PC-9 (cell line): ENCODE measurements at regions not wholly inside any gene's neighbourhood (a gene's known extent, or its start where the extent isn't known, plus 50 kb on each side); places are given as distances from the start of the nearest gene placed in this dataset.

ENCODE experiments used
- EZH2 ChIP-seq: fragments of 200-600 bp; sonication (generic); IDR thresholded peaks from 2 replicates; pipeline ENCODE4 v1.8.0; 2017; ENCODE audit warnings: antibody characterized with exemption, low read depth
- TF ChIP-seq, protein P1 (sequence below): fragments of 200-600 bp; sonication (generic); conservative IDR thresholded peaks from 2 replicates; pipeline ENCODE4 v1.6.1; 2017; ENCODE audit warnings: mixed run types, antibody characterized with exemption, mild to moderate bottlenecking, moderate library complexity

DNA sequence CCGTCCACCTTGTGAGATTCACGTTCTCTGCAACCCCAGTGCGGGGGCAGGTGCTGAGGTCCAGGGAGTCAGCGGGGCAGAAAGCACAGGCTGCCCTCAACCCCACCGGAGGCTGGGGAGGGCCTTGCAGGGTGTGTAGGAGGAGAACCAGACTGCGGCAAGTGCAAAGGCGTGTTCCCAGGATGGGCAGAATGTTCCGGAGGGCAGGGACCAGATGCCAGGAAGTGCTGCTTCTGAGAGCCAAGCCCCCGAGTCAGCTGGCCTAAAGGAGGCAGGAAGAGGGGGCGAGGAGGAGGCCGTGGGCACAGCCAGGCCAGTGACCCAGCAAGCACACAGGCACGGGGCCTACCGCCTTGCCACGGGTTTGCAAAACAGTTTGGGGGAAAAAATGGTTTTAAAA lies 193.8 kb upstream of the AJAP1 start:
- TF ChIP-seq, protein P1, sequence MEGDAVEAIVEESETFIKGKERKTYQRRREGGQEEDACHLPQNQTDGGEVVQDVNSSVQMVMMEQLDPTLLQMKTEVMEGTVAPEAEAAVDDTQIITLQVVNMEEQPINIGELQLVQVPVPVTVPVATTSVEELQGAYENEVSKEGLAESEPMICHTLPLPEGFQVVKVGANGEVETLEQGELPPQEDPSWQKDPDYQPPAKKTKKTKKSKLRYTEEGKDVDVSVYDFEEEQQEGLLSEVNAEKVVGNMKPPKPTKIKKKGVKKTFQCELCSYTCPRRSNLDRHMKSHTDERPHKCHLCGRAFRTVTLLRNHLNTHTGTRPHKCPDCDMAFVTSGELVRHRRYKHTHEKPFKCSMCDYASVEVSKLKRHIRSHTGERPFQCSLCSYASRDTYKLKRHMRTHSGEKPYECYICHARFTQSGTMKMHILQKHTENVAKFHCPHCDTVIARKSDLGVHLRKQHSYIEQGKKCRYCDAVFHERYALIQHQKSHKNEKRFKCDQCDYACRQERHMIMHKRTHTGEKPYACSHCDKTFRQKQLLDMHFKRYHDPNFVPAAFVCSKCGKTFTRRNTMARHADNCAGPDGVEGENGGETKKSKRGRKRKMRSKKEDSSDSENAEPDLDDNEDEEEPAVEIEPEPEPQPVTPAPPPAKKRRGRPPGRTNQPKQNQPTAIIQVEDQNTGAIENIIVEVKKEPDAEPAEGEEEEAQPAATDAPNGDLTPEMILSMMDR: no peak
- no peak for TF ChIP-seq EZH2
